Left forelimb (tissue), 1 donor: ENCODE measurements at regions not wholly inside any gene's neighbourhood (a gene's known extent, or its start where the extent isn't known, plus 50 kb on each side); places are given as distances from the start of the nearest gene placed in this dataset.

Experiments
- DNase-seq: peaks from one replicate; pipeline ENCODE4 v3.0.0-alpha.2; 2018; ENCODE audit warnings: low spot score

DNA sequence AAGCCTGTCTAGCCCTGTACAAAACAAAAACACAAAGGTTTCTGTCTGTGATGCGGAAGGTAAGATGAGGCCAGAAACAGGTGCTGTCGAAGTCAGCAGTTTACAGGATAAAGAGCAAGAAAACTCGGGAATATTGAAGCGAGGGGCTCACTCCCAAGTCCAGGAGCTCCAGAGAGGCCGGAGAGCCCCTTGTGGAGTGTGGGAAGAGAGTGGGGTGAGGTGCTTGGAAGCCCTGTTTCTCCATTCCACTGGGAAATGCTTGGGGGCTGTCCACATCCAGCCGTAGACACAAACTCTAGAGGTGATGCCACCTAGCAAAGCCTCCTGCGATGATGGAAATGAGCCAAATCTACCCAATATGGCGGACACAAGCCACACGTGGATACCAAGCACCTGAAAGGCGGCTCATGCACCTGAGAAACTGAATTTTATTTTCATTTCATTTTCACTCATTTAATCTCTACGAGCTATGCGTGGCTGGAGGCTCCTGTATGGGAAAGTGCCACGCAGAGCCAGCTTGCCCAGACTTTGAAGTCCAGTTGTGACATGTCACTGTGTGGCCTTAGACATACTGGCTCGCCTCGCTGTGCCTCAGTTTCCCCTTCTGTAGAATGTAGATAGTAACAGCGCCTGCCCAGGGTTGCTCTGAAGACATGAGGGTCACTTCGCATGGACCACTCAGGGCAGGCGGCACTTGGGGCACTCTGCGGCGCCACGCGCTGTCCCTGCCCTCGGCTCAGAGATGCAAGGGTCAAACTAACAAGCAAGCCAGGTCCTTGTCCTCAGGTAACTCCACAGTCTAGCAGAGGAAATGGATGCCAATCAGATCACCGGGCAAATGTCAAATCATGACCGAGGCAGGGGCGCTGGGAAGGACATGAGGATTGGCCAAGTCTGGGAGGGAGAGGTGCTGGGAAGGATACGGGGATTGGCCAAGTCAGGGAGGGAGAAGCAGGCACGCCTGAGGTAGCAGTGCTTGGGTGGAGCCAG lies 684.7 kb downstream of the TBC1D22A start:
- DNase-seq: no peak

DNA sequence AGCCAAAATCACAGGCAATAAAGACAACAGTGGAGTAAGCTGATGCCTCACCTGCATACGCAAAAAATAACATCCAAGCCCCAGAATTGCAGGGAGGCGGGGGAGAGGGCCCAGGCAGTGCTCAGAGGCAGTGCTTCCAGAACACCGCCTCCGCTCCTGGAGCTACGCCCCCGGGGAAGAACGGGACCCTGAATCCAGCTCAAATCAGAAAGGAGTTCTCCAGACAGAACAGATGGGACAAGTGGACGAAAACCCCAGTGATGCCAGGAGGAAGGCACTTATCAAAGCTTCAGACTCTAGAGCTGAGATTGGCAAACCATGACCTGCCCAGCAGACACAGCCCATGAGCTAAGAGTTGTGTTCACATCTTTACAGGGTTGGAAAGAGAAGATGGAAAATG lies 683.9 kb downstream of the TBC1D22A start:
- DNase-seq: no peak

GRCh38 chr22:47445716-47446290 lies 683.4 kb downstream of the TBC1D22A start:
- DNase-seq: no peak

GRCh38 chr22:47445212-47445611 lies 682.8 kb downstream of the TBC1D22A start:
- DNase-seq: no peak

GRCh38 chr22:47444746-47445065 lies 682.3 kb downstream of the TBC1D22A start:
- DNase-seq: no peak

DNA sequence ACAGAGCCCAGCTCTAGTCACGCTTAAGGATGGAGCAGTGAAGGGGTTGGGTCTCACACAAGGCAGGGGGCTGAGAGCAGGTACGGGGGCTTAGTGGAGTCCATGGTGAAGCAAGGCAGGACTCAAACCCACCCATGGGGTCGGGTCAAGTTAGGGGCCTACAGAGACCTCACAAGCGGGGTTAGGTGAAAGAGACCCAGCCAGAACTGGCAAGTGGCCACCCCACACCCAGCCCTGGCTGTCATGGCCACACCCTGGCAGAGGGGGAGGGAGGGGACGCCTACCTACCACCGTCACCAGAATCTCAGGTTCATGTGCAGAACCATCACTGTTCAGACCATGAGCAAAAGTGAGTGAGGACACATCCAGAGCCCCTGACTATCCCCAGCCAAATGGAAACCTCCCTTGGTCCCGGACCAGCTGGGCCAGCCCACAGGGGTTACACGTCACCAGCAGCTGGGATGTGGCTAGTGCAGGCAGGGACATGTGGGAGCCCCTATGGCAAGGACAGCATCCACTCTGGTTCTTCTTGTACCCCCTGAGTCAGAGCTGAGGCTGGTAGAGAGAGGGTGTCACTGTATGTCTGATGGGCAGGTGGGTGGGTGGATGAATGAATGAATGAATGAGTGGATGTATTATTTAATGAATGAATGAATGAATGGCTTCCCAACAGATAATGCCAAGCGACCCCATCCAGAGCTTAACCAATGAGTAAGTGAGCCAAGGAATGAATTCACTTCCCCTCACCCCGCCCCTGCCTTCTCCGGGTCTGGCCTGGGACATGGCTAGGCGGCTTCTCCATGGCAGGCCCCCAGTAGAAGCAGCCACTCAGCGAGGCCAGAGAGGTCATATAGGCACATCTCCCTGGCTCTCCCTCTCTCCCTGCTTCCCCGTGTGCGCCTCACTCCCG lies 681.6 kb downstream of the TBC1D22A start:
- no peak for DNase-seq

GRCh38 chr22:47442821-47443220 lies 680.4 kb downstream of the TBC1D22A start:
- no peak for DNase-seq

DNA sequence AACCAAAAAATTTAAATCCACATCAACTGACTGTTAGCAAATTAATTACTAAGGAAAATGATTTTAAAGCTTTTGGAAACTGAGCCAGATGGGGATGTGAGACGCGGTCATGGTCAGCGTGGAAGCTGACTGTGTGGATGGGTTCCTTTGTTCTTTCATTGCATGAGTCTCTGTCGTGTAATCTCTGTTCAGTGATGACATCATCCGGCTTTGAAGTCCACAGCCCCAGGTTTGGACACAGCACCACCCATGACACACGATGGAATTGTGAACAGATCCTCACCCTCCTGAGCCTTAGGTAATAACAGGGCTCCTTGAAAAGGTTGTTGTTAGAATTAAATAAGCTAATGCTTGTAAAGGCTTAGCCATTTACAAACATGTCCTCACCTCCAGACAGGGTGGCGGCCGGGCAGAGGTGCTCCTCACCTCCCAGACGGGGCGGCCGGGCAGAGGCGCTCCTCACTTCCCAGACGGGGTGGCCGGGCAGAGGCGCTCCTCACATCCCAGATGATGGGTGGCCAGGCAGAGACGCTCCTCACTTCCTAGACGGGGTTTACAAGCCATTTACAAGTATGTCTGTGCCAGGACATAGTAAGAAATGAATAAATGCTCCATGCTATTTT lies 677.3 kb downstream of the TBC1D22A start:
- DNase-seq: no peak

DNA sequence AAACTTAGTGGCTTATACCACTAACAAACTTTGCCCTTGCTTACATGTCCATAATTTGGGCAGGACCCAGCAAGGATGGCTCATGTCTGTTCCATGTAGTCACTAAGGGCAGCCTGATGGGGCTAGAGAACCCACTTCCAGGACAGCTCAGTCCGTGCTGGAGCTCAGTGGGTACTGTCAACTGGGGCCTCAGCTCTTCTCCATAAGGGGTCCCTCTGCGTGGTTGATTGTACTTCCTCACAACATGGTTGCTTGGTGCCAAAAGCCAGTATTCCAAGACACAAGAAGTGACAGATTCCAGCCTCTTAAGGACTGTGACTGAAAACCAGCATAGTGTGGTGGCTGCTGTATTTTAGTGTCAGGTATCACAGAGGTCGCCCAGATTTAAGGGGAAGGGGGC lies 675.2 kb downstream of the TBC1D22A start:
- no peak for DNase-seq

- DNase-seq: no peak
These were observed 674.7 kb downstream of the TBC1D22A start for GRCh38 chr22:47437110-47437509.

DNA sequence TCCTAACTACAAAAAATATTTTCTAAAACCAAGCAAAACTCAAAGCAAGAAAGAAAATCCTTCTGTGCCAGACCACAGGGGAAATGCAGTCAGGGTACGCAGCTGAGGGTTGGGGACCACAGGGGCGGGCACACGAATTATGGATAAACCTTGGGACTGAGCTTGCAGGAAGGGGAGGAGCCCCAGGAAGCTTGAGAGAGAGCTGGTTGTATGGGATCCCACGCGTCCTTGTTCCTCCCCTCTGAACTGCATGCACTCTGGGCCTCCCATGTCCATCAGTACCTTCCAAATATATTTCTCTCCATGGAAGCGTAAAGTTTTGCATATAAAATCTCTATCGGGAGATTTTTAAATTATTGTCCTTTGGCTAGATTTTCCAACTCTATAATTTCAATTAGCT lies 673.4 kb downstream of the TBC1D22A start:
- no peak for DNase-seq

GRCh38 chr22:47435204-47435487 lies 672.7 kb downstream of the TBC1D22A start:
- no peak for DNase-seq

DNA sequence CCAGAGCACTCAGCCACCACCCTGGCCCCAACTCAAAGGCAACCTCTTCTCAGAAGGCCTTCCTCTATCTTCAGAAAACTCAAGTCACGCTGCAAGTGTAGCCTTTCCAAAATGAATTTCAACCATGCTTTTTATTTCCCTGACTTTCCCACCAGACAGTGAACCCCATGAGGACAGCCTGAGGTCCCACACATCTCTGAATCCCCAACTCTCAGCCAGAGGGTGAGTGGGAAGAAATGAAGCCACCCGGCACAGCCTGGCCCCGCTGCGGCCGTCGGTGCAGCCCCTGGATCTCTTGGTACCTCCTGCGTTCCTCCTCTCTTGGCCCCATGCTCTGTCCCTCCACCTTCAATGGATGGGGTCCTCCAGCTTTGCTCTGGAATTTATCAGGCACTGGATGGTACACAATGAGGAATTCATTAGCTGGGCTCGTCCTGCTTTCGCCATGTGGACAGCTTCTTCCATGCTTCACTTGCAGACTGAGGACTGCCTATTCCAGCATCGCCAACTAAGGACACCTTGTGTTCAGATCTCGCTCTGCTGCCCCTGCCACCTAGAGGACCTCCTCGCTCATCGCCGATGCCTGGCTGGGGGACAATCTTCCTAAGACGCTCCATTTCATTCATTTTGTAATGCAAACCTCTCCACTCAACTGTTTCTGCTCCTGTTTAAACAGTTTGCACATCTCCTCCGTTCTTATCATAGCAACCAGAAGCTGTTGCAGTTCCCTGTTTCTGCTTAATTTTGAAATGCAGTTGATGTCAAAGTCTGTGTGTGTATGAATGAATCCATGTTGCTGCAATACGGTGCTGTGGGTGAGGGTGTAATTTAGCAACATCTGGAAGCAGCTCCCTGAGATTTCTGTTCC lies 672.1 kb downstream of the TBC1D22A start:
- DNase-seq: no peak

GRCh38 chr22:47433627-47434026 lies 671.2 kb downstream of the TBC1D22A start:
- DNase-seq: no peak

DNA sequence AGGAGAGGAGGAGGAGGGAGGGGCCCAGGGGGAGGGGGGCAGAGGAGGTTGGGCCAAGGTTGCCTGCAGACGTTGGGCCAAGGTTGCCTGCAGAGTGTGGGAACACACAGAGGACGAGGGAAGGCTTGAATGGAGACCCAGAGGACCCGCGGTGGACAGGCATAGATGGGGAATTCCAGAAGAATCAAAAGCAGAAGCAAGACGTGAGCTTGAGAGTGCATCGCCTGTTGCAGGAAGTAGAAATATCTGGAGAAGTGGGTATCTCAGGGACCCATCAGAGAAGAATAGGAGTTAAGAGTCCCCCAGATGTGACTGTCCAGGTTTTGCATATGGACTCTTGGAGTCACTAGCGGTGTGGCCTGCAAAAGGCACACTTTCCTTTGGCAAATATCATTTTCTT lies 670.2 kb downstream of the TBC1D22A start:
- DNase-seq: no peak

- DNase-seq: no peak
These were observed 661.7 kb downstream of the TBC1D22A start for GRCh38 chr22:47423861-47424820.

DNA sequence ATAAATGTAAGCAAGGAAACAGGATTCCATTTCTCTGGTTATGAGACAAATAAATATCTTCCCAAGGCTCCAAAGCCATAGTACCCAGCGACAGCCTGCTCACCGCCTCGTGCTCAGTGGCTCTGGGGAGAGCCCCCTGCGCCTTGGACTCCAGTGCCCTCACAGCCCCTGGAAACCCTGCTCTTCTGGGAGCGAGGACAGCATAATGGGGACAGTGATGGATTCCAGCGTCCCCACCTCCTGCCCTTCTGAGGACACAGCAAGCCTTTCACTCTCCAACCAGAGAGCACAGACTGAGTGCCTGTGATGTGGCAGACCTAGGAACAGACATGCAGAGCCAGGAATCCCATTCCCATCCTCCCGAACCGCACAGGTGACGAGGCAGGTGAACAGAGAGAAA lies 660.8 kb downstream of the TBC1D22A start:
- no peak for DNase-seq

DNA sequence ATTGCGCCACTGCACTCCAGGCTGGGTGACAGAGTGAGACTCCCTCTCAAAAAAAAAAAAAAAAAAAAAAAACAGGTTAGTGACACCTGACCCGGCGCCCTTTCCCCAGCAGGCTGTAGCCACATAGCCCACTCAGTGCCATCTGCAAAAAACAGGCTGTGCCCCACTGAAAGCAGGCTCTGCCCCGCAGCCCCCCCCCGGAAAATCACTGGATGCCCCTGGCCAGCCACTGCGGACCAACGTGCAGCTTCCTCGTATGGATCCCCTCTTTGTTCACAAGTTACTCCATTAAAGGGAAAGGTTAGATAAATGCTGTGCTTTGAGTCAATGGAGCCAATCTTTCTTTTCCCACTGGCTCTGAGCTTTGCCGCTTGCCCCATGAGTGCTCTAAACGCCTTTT lies 660.3 kb downstream of the TBC1D22A start:
- DNase-seq: no peak

GRCh38 chr22:47421846-47422245 lies 659.4 kb downstream of the TBC1D22A start:
- DNase-seq: no peak

GRCh38 chr22:47420211-47420610 lies 657.8 kb downstream of the TBC1D22A start:
- DNase-seq: no peak
